ENCODE measurements at regions not wholly inside any gene's neighbourhood (a gene's known extent, or its start where the extent isn't known, plus 50 kb on each side); places are given as distances from the start of the nearest gene placed in this dataset.
A peak's percentile ranks its signal among the peaks of the same experiment; 100 is the strongest.
"Not testable (repeated sequence)": the region's sequence is repeated elsewhere in the genome, so short reads cannot be mapped to it uniquely, and the experiment has no call there.

- DNase-seq (ENCODE audit: low spot score), result peak; percentile 85
Observed at GRCh38 chrX:40243755-40244515, 146.2 kb upstream of the BCOR start.

- no peak for DNase-seq (ENCODE audit: low spot score)
Observed at GRCh38 chrX:40240844-40241243, 143.1 kb upstream of the BCOR start.

DNA sequence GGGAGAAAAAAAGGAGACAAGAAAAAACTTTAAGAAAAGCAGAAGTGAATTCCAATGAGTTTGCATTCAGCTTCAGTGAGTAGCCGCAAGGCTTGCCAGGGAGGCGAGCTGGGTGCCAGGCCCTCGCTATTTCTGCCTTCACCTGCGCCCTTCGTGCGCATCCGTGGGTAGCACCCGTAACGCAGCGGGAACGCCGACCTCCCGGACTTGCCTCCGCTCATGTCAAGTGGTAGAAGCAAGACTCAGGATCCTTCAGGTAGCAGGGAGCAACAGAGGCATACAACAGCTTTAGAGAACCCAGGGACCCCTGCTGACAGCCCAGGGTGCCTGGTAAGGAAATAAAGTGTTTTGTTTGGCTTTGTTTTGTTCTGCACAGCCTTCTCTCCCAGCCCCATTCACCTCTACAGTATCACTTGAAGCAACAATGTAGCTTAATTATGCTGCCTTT lies 140.0 kb upstream of the BCOR start:
- DNase-seq (ENCODE audit: low spot score), result no peak

- no peak for DNase-seq (ENCODE audit: low spot score)
Observed at GRCh38 chrX:40230646-40231045, 132.9 kb upstream of the BCOR start.

DNA sequence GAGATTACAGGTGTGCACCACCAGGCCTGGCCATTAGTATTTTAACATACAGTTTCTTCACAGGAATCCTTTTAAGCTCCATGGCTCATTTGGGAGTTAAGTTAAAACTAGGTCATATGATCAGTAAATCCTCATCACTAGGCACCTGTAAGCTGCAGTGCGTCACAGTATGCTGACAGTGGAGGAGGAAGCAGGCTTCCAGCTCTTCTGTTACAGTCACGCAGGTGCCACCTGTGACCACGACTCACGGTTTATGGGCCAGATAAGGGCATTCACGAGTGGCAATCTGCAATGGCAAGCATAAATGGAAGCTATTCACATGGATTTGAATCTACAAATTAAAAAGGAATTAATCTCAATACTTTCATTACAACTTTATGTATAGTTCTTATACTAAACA lies 129.4 kb upstream of the BCOR start:
- no peak for DNase-seq (ENCODE audit: low spot score)

- no peak for DNase-seq (ENCODE audit: low spot score)
Observed at GRCh38 chrX:40224658-40225057, 126.9 kb upstream of the BCOR start.

DNA sequence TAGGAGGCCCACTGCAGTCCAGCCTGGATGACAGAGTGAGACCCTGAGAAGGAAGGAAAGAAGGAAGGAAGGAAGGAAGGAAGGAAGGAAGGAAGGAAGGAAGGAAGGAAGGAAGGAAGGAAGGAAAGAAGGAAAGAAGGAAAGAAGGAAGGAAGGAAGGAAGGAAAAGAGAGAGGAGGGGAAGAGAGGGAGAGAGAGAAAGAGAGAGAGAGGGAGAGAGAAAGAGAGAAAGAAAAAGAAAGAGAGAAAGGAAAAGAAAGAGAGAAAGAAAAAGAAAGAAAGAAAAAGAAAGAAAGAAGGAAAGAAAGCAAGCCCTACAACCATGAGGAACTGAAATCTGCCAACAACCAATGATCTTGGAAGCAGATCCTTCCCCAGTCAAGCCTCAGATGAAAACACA lies 124.9 kb upstream of the BCOR start:
- DNase-seq (ENCODE audit: low spot score), result not testable (repeated sequence)

DNA sequence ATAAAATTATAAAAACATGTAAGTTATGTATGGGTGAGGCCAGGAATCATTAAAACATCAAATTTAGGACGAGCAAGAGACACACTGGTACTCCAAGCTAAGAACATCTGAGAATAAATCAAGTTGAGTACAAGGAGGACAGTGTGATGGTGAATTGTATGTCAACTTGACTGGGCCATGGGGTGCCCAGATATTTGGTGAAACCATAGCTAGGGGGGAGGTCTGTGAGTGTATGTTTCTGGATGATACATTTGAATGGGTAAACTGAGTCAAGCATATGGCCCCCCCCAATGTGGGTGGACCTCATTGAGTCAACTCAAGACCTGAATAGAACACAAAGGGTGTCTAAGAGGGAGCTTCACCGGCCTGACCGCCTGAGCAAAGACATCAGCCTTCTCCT lies 115.3 kb upstream of the BCOR start:
- DNase-seq (ENCODE audit: low spot score), result no peak

DNA sequence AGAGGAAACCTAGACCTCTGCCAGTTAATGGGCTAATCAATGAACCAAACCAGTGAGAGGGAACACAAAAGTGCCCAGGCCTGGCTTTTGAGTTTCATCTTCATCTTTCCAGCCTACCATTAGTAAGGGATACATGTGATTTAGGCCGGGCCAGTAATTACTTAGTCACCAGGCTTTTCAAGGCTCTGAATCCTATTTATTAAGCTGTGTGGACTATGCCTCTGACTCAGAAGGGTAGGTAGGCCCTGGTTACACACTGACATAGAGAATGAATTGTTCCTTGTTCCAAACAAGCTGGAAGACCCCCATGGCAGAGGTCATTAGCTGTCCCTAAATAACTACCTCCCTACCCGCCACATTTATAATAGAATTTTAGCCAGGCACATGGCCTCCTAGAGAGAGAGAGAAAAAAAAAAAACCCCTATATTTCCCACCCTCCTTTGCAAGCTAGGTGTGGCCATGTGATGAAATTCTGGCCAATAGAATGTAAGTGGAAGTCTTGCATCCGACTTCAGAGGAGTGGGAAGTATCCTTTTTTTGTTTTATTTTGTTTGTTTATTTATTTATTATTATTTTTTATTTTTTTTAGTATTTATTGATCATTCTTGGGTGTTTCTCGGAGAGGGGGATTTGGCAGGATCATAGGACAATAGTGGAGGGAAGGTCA lies 112.3 kb upstream of the BCOR start:
- peak; percentile 45 for DNase-seq (ENCODE audit: low spot score)

- DNase-seq (ENCODE audit: low spot score), result no peak
Observed at GRCh38 chrX:40207626-40208025, 109.9 kb upstream of the BCOR start.

DNA sequence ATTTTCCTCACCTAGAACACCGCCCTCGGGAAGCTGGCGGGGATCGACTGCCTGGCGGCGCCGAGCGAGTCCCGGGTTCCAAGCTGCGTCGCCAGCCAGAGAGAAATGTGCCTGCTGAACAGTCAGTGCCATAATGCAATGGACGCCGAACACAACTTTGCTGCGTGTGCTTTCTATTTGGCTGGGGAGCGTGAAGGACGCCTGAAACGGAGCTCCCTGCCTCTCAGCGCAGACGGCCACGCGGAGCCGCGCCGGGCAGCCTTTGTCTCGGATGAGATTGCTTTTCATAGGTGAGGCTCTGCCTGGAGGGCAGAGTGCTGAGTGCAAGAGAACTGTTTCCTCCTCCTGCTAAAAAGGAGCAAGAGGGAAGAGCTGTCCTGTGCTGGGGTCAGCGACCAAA lies 107.7 kb upstream of the BCOR start:
- DNase-seq (ENCODE audit: low spot score), result no peak

DNA sequence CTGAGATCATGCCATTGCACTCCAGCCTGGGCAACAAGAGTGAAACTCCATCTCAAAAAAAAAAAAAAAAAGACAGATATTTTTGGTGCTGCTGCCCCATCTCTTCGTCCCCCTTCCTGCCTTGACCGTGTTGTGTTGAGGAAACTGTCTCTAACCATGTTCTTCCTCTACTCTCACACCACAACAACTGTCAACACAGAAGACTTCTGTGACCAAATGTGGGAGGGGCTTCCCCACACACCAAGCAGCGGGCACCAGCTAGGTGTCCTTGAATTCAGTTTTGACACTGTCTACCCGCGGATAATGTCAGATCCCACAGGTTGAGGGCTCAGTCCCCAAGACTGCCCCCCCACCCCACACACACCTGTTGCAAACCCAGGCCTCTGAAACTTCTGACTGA lies 104.7 kb upstream of the BCOR start:
- no peak for DNase-seq (ENCODE audit: low spot score)

GRCh38 chrX:40201329-40201885 lies 103.6 kb upstream of the BCOR start:
- no peak for DNase-seq (ENCODE audit: low spot score)

- DNase-seq (ENCODE audit: low spot score), result no peak
Observed at GRCh38 chrX:40199704-40200103, 101.9 kb upstream of the BCOR start.

DNA sequence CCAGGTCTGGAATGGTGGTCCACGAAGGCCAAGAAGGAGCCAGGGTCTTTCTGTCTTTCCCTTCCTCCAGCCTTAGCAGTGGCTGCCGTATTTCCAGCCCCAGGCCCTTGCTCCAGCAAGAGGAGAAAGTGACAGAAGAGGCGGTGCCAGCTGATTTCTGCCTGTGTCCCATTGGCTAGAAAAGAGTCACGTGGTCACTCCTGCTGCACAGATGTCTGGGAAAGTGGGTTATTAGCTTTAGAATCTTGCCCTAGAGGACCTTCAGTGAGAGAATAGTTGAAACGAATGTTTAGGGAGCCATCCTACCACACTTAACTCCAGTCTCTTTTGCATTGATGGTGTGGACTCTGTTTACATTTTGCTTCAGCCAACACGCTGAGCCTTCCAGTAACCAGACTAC lies 99.3 kb upstream of the BCOR start:
- DNase-seq (ENCODE audit: low spot score), result no peak

GRCh38 chrX:40195368-40195767 lies 97.6 kb upstream of the BCOR start:
- no peak for DNase-seq (ENCODE audit: low spot score)

- DNase-seq (ENCODE audit: low spot score), result no peak
Observed at GRCh38 chrX:40192196-40192595, 94.4 kb upstream of the BCOR start.

DNA sequence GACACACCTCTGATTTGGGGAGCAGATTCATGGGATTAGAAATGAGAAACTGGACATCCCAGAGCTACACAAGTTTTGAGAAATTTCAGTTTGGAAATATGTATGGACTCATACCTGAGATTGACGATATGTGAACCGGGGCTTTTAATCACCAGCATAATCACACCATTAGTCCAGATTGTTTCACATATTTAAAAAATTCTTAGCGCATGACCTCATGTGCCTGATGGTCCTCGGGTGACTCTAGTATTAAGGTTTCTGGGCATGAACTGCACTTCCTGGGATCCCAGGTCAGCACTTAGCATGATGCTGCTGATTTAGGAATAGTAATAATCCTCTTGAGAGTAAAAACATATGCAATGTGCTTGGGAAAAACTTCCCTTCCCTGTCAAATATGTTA lies 91.9 kb upstream of the BCOR start:
- no peak for DNase-seq (ENCODE audit: low spot score)

DNA sequence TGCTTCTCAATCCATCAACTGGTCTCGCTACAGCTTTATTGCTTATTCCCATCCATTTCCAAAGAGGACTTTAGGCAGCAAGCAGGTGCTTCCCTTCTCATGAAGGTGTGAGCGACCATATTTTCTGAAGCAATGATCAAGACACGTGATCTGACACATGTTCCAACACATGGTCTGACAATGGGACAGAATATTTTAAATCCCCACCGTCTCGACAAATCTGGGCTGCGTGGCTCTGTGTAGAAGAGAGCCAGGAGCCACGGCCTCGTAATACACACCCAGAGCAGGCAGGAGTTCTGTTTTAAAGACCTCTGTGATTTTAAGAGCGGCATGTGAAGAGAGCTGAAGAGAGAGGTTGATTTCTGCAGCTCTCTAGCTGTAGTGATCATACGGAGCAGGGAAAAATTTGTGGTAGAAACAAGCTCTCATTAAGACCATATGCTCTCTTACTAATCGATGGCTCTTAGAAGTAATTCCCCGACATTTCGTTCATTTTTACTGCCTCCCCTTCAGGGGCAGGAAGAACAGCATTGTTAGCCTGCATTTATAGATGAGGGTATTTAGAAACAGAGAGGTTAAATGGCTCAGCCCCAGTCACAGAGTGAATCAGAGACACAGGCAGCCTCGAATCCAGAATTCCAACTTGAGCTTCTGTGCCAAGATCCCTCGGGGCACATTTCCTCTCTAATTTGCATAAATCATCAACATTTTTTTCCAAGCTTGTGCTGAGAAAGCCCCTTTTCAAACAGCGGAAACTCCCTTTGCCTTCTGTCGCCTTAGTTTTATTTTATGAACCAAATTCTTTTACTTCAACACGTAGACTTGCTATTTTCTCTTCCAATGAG lies 91.0 kb upstream of the BCOR start:
- peak; percentile 58 for DNase-seq (ENCODE audit: low spot score)

DNA sequence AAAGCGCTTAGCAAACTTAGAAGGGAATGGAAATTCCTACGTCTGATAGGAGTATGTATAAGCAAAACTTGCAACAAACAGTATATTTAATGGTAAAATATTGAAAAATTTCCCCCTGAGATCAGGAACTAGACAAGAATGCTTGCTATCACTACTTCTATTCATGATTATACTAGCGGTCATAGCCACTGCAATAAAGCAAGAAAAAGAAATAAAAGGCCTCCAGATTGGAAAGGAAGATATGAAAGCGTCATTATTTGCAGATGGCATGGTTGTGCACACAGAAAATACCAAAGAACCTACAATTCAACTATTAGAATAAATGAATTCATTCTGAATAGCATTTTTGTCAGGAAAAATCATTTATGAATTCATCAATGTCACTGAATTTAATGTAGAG lies 87.2 kb upstream of the BCOR start:
- DNase-seq (ENCODE audit: low spot score), result no peak

GRCh38 chrX:40182615-40183014 lies 84.9 kb upstream of the BCOR start:
- no peak for DNase-seq (ENCODE audit: low spot score)

- DNase-seq (ENCODE audit: low spot score), result no peak
Observed at GRCh38 chrX:40182095-40182494, 84.3 kb upstream of the BCOR start.

DNA sequence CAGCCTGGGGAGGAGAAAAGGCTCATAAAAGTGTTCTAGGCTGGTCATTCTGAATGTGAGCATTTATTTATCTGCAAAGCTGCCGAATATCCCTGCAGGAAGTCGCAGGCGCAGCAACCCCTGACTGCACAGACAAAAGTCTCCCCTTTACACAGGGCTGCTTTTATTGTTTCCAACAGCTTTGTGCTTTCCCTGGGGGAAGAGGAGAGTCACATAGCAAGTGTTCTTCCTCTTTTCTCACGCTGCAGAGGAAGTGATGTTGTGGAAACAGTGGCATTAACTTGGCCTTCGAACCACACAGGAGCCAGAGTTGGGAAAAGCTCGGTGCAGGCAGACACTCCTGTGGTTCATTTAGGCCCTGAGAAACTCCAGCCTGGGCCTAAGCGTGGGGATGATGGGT lies 81.5 kb upstream of the BCOR start:
- DNase-seq (ENCODE audit: low spot score), result no peak
